Progenitor cell of endocrine pancreas (in vitro differentiated cells): ENCODE measurements at regions not wholly inside any gene's neighbourhood (a gene's known extent, or its start where the extent isn't known, plus 50 kb on each side); places are given as distances from the start of the nearest gene placed in this dataset.

Experiments
- DNase-seq: peaks from one replicate; pipeline ENCODE4 v3.0.0; 2021; ENCODE audit warnings: low spot score; ENCODE audit not compliant: unreplicated experiment
- H3K27ac Mint-ChIP-seq: 2 replicates; pipeline ENCODE4 v1.8.0; 2021; ENCODE audit warnings: mild to moderate bottlenecking, moderate library complexity, mixed read lengths
- H3K27me3 Mint-ChIP-seq: 2 replicates; pipeline ENCODE4 v1.8.0; 2021; ENCODE audit warnings: mixed read lengths
- H3K36me3 Mint-ChIP-seq: 2 replicates; pipeline ENCODE4 v1.8.0; 2022; ENCODE audit warnings: mixed read lengths; ENCODE audit not compliant: insufficient read depth
- H3K4me1 Mint-ChIP-seq: 2 replicates; pipeline ENCODE4 v1.8.0; 2021; ENCODE audit warnings: low read depth, mixed read lengths
- H3K4me3 Mint-ChIP-seq: 2 replicates; pipeline ENCODE4 v1.8.0; 2021; ENCODE audit warnings: low read depth, mild to moderate bottlenecking, moderate library complexity, mixed read lengths
- H3K9me3 Mint-ChIP-seq: 2 replicates; pipeline ENCODE4 v1.8.0; 2021; ENCODE audit warnings: low read depth, mixed read lengths
- TF ChIP-seq, protein P1 (sequence below): fragments of 200-600 bp; sonication (generic); IDR thresholded peaks from one replicate; pipeline ENCODE4 v1.5.0; 2021; ENCODE audit warnings: antibody characterized with exemption, mild to moderate bottlenecking; ENCODE audit not compliant: unreplicated experiment

GRCh38 chr6:140039364-140039763, 664.9 kb upstream of the CITED2 start:
- Mint-ChIP-seq H3K4me3 (no peak overlapping the region), H3K4me1 (no peaks in the 10 kb centered on the region), H3K27ac (no peak overlapping the region), H3K36me3 (no peaks in the 10 kb centered on the region), H3K9me3 (peaks cover 8% of the 10 kb centered on the region), H3K27me3 (no peaks in the 10 kb centered on the region)
- no peak for DNase-seq
- TF ChIP-seq, protein P1, sequence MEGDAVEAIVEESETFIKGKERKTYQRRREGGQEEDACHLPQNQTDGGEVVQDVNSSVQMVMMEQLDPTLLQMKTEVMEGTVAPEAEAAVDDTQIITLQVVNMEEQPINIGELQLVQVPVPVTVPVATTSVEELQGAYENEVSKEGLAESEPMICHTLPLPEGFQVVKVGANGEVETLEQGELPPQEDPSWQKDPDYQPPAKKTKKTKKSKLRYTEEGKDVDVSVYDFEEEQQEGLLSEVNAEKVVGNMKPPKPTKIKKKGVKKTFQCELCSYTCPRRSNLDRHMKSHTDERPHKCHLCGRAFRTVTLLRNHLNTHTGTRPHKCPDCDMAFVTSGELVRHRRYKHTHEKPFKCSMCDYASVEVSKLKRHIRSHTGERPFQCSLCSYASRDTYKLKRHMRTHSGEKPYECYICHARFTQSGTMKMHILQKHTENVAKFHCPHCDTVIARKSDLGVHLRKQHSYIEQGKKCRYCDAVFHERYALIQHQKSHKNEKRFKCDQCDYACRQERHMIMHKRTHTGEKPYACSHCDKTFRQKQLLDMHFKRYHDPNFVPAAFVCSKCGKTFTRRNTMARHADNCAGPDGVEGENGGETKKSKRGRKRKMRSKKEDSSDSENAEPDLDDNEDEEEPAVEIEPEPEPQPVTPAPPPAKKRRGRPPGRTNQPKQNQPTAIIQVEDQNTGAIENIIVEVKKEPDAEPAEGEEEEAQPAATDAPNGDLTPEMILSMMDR: no peak

DNA sequence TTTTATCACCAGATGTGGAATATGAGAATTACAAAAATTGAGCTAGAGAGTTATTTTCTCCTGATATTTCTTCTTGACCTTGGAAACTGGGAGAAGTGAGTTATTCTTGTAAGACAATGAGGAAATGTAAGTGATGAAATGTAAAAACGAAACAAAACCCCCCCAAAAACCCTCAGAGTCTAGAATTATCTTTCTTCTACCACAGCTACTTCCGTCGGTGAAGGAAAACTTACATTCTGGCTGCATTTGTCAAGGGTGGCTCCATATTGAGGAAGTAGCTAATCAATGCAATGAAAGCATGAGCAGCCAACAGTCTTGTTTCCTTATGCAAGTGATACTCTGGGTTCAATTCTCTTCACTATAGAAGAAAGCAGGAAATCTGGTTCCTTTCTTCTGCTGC, 661.7 kb upstream of the CITED2 start:
- Mint-ChIP-seq H3K27ac (no peak overlapping the region), H3K4me3 (no peak overlapping the region), H3K4me1 (no peaks in the 10 kb centered on the region), H3K27me3 (no peaks in the 10 kb centered on the region), H3K9me3 (peaks cover 8% of the 10 kb centered on the region), H3K36me3 (no peaks in the 10 kb centered on the region)
- TF ChIP-seq, protein P1: no peak
- DNase-seq: no peak

DNA sequence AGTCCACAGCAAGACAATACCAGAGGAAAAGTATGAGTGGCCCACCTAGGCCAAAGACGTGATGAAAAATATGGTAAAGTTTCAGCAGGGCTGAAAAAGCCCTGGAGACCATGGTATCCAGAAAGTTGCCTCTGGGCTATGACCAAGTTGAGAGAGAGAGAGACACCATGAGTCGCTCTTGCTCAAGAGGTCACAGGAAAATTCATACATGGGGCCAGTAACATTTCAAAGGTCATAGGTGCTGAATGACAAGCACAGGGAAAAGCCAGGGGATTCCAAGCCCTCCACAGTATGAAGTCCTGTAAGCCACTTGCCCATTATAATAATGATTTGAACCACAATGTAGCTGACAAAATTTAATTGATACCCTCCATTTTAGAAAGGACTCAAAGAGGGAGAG, 657.7 kb upstream of the CITED2 start:
- H3K9me3 Mint-ChIP-seq: peaks cover 26% of the 10 kb centered on the region
- no peak for DNase-seq
- H3K4me1 Mint-ChIP-seq: no peaks in the 10 kb centered on the region
- H3K36me3 Mint-ChIP-seq: peaks cover 3% of the 10 kb centered on the region
- no peak overlapping the region for H3K4me3 Mint-ChIP-seq
- no peak overlapping the region for H3K27ac Mint-ChIP-seq
- no peaks in the 10 kb centered on the region for H3K27me3 Mint-ChIP-seq
- TF ChIP-seq, protein P1: no peak

DNA sequence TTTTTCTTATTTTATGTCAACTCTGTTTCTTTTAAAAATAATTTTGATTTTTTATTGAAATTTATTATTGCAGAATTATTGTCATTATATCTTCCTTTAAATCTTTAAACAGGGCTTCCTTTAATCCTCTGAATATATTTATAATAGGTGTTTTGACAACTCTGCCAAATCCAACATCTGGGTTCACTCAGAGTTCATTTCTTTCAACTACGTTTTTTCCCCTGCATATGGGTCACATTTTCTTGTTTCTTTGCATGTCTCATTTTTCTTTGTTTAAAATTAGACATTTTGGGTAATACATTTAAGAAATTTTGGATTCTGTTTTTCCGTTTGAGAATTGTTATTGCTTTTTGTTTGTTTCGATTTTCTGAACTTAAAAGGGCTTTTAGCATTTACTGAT, 655.1 kb upstream of the CITED2 start:
- TF ChIP-seq, protein P1: no peak
- peaks cover 3% of the 10 kb centered on the region for H3K36me3 Mint-ChIP-seq
- DNase-seq: no peak
- H3K4me3 Mint-ChIP-seq: no peak overlapping the region
- H3K27me3 Mint-ChIP-seq: no peaks in the 10 kb centered on the region
- H3K9me3 Mint-ChIP-seq: peaks cover 20% of the 10 kb centered on the region
- H3K4me1 Mint-ChIP-seq: no peaks in the 10 kb centered on the region
- H3K27ac Mint-ChIP-seq: no peak overlapping the region

GRCh38 chr6:140027219-140027618, 652.8 kb upstream of the CITED2 start:
- Mint-ChIP-seq H3K4me1 (no peaks in the 10 kb centered on the region), H3K27ac (no peak overlapping the region), H3K36me3 (peaks cover 3% of the 10 kb centered on the region), H3K9me3 (peaks cover 23% of the 10 kb centered on the region), H3K27me3 (no peaks in the 10 kb centered on the region), H3K4me3 (no peak overlapping the region)
- DNase-seq: no peak
- TF ChIP-seq, protein P1: no peak
